Bone marrow (tissue), 2 donors: ENCODE measurements at regions not wholly inside any gene's neighbourhood (a gene's known extent, or its start where the extent isn't known, plus 50 kb on each side); places are given as distances from the start of the nearest gene placed in this dataset.

Experiments used
- DNase-seq, 2 donors: peaks; one replicate each; lab custom pipeline; 2025; lab: John Stamatoyannopoulos, UW

GRCh38 chr3:24764236-24764915 lies 269.7 kb upstream of the THRB start:
- DNase-seq, result no peak

- DNase-seq, result no peak
Observed at GRCh38 chr3:24765399-24765798, 270.7 kb upstream of the THRB start.

- DNase-seq, result no peak
Observed at GRCh38 chr3:24769918-24770317, 275.3 kb upstream of the THRB start.

- no peak for DNase-seq
Observed at GRCh38 chr3:24773798-24774197, 279.1 kb upstream of the THRB start.

GRCh38 chr3:24780991-24781390 lies 286.3 kb upstream of the THRB start:
- no peak for DNase-seq

GRCh38 chr3:24781454-24781853 lies 286.8 kb upstream of the THRB start:
- DNase-seq, result no peak

GRCh38 chr3:24793896-24794295 lies 299.2 kb upstream of the THRB start:
- DNase-seq, result no peak

GRCh38 chr3:24802614-24803013 lies 308.0 kb upstream of the THRB start:
- no peak for DNase-seq

GRCh38 chr3:24804095-24804494 lies 309.4 kb upstream of the THRB start:
- no peak for DNase-seq

- no peak for DNase-seq
Observed at GRCh38 chr3:24810881-24811280, 316.2 kb upstream of the THRB start.

- DNase-seq, result no peak
Observed at GRCh38 chr3:24812116-24812515, 317.5 kb upstream of the THRB start.

GRCh38 chr3:24818055-24818454 lies 323.4 kb upstream of the THRB start:
- DNase-seq, result no peak

- DNase-seq, result no peak
Observed at GRCh38 chr3:24828011-24828410, 333.4 kb upstream of the THRB start.

- no peak for DNase-seq
Observed at GRCh38 chr3:24828551-24828950, 333.9 kb upstream of the THRB start.

- DNase-seq, result no peak
Observed at GRCh38 chr3:24829011-24829581, 334.4 kb upstream of the THRB start.

- no peak for DNase-seq
Observed at GRCh38 chr3:24829629-24830229, 335.1 kb upstream of the THRB start.

GRCh38 chr3:24830230-24831152 lies 335.8 kb upstream of the THRB start:
- DNase-seq, result no peak

GRCh38 chr3:24831221-24831620 lies 336.6 kb upstream of the THRB start:
- DNase-seq, result no peak

GRCh38 chr3:24832891-24833290 lies 338.2 kb upstream of the THRB start:
- DNase-seq, result no peak

- no peak for DNase-seq
Observed at GRCh38 chr3:24834442-24834841, 339.8 kb upstream of the THRB start.

- no peak for DNase-seq
Observed at GRCh38 chr3:24835510-24835909, 340.9 kb upstream of the THRB start.

GRCh38 chr3:24837601-24838000 lies 343.0 kb upstream of the THRB start:
- DNase-seq, result no peak

- no peak for DNase-seq
Observed at GRCh38 chr3:24838533-24838932, 343.9 kb upstream of the THRB start.
